ENCODE measurements at regions not wholly inside any gene's neighbourhood (a gene's known extent, or its start where the extent isn't known, plus 50 kb on each side); places are given as distances from the start of the nearest gene placed in this dataset.

DNA sequence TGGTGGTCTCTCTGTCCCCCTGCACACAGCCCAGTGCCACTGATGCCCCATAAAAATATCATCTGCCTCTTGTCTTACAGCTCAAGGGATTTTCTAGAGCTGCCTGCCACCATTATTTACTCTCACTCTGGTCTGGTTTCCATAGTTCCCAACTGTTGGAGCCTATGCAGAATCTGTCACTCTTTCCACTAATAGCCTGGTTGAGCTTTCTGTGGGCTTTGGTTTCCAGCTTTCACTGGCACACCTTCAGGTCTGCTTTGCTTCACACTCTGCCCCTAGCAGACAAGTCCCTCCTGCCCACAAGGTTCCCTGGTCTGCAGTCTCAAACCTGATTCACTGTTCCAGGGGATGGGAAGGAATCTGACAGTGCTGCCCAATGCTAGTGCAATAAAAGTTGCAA is 103.0 kb upstream of the FTMT start:
- TF ChIP-seq ZNF343 (CRISPR knock-in tag; IDR thresholded peaks at IDR 0.05) (no peak), EZH2 (conservative IDR thresholded peaks at IDR 0.05; ENCODE audit: low read depth, low read length) (no peak), CEBPB (IDR thresholded peaks at IDR 0.05; ENCODE audit: borderline replicate concordance, low read depth, low read length) (no peak), NR2C2 (CRISPR knock-in tag; IDR thresholded peaks at IDR 0.05; ENCODE audit: borderline replicate concordance) (no peak), ZNF138 (CRISPR knock-in tag; IDR thresholded peaks at IDR 0.05; ENCODE audit: low read depth) (no peak), PTBP1 (IDR thresholded peaks at IDR 0.05; ENCODE audit: low read depth, low read length, poor library complexity, severe bottlenecking) (no peak)
